Cardiac muscle cell (in vitro differentiated cells and primary cell): ENCODE measurements at regions not wholly inside any gene's neighbourhood (a gene's known extent, or its start where the extent isn't known, plus 50 kb on each side); places are given as distances from the start of the nearest gene placed in this dataset.

Source experiments
- DNase-seq, 2 donors: peaks; one replicate each; pipeline versions ENCODE4 v3.0.0 to v3.0.0-alpha.2; 2010 to 2017; ENCODE audit warnings: low read depth in 1 of 2, low spot score in 1 of 2
- H3K27ac ChIP-seq: fragments of 200-600 bp; sonication (generic); 2 replicates; pipeline ENCODE4 v1.5.1; 2016
- H3K27me3 ChIP-seq: fragments of 200-600 bp; sonication (generic); 2 replicates; pipeline ENCODE4 v1.6.0; 2016; ENCODE audit warnings: control low read depth
- H3K36me3 ChIP-seq: fragments of 200-600 bp; sonication (generic); 2 replicates; pipeline ENCODE4 v1.5.1; 2016; ENCODE audit warnings: control low read depth
- H3K4me1 ChIP-seq: fragments of 200-600 bp; sonication (generic); 2 replicates; pipeline ENCODE4 v1.8.1; 2017; ENCODE audit warnings: low read depth, mild to moderate bottlenecking, mixed run types
- H3K4me3 ChIP-seq: fragments of 200-600 bp; sonication (generic); 2 replicates; pipeline ENCODE4 v1.5.1; 2016; ENCODE audit warnings: mild to moderate bottlenecking
- H3K9me3 ChIP-seq: fragments of 200-600 bp; sonication (generic); 2 replicates; pipeline ENCODE4 v1.5.1; 2017; ENCODE audit warnings: low read depth, mild to moderate bottlenecking, control low read depth
- TF ChIP-seq, protein P1 (sequence below): IDR thresholded peaks from 2 replicates; pipeline ENCODE4 v1.5.1; 2012; ENCODE audit warnings: low read depth, mild to moderate bottlenecking, low read length

DNA sequence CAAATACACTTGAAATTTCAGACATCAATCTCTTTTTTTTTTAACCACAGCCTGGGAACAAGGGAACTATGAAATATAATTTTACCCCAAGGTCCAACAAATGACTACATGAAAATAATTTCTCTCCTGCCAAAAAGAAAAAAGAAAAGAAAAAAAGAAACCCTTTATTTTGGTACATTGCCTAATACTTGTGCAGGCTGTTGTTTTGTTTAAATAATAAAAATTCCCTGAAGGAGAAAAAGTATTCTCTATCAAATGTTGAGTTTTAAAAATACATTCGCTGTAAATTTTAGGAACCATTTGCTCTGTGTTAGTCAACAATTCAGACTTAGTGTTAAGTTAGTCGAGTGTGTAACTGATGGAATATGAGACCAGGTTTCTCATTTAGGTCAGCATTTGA, 155.4 kb downstream of the PRDM6 start:
- no peak for DNase-seq
- no peaks in the 10 kb centered on the region for H3K36me3 ChIP-seq
- no peaks in the 10 kb centered on the region for H3K27me3 ChIP-seq
- no peak overlapping the region for H3K27ac ChIP-seq
- no peaks in the 10 kb centered on the region for H3K9me3 ChIP-seq
- no peak overlapping the region for H3K4me3 ChIP-seq
- TF ChIP-seq, protein P1, sequence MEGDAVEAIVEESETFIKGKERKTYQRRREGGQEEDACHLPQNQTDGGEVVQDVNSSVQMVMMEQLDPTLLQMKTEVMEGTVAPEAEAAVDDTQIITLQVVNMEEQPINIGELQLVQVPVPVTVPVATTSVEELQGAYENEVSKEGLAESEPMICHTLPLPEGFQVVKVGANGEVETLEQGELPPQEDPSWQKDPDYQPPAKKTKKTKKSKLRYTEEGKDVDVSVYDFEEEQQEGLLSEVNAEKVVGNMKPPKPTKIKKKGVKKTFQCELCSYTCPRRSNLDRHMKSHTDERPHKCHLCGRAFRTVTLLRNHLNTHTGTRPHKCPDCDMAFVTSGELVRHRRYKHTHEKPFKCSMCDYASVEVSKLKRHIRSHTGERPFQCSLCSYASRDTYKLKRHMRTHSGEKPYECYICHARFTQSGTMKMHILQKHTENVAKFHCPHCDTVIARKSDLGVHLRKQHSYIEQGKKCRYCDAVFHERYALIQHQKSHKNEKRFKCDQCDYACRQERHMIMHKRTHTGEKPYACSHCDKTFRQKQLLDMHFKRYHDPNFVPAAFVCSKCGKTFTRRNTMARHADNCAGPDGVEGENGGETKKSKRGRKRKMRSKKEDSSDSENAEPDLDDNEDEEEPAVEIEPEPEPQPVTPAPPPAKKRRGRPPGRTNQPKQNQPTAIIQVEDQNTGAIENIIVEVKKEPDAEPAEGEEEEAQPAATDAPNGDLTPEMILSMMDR, result no peak
- peaks cover 4% of the 10 kb centered on the region for H3K4me1 ChIP-seq
